HAP-1 (cell line): ENCODE measurements at regions not wholly inside any gene's neighbourhood (a gene's known extent, or its start where the extent isn't known, plus 50 kb on each side); places are given as distances from the start of the nearest gene placed in this dataset.

ENCODE experiments used
- DNase-seq, 2 experiments: peaks; one replicate each; pipeline ENCODE4 v3.0.0-alpha.2; 2016 to 2020; ENCODE audit warnings: low spot score in 2 of 2
- H3K27me3 ChIP-seq: fragments of 250-450 bp; sonication (Bioruptor Pico); 2 replicates; pipeline ENCODE4 v1.5.1; 2020; ENCODE audit warnings: low read depth, mild to moderate bottlenecking, moderate library complexity
- H3K36me3 ChIP-seq: fragments of 250-450 bp; sonication (Bioruptor Pico); replicated peaks from 2 replicates; pipeline ENCODE4 v1.5.1; 2020; ENCODE audit warnings: mild to moderate bottlenecking
- H3K4me1 ChIP-seq: fragments of 250-450 bp; sonication (Bioruptor Pico); 2 replicates; pipeline ENCODE4 v1.5.1; 2020; ENCODE audit warnings: mild to moderate bottlenecking
- H3K4me3 ChIP-seq: fragments of 250-450 bp; sonication (Bioruptor Pico); 2 replicates; pipeline ENCODE4 v1.5.1; 2020; ENCODE audit warnings: mild to moderate bottlenecking, moderate library complexity
- H3K9me3 ChIP-seq: fragments of 250-450 bp; sonication (Bioruptor Pico); 2 replicates; pipeline ENCODE4 v1.5.1; 2020; ENCODE audit warnings: mild to moderate bottlenecking, moderate library complexity
- in situ Hi-C: fragments of 300-500 bp; cut with MboI; formaldehyde crosslinking; loops from 3 replicates; pipeline ENCODE4 v1.14.3; 2020; ENCODE audit warnings: low sequenced_read_pairs, inconsistent platforms, mixed read lengths

DNA sequence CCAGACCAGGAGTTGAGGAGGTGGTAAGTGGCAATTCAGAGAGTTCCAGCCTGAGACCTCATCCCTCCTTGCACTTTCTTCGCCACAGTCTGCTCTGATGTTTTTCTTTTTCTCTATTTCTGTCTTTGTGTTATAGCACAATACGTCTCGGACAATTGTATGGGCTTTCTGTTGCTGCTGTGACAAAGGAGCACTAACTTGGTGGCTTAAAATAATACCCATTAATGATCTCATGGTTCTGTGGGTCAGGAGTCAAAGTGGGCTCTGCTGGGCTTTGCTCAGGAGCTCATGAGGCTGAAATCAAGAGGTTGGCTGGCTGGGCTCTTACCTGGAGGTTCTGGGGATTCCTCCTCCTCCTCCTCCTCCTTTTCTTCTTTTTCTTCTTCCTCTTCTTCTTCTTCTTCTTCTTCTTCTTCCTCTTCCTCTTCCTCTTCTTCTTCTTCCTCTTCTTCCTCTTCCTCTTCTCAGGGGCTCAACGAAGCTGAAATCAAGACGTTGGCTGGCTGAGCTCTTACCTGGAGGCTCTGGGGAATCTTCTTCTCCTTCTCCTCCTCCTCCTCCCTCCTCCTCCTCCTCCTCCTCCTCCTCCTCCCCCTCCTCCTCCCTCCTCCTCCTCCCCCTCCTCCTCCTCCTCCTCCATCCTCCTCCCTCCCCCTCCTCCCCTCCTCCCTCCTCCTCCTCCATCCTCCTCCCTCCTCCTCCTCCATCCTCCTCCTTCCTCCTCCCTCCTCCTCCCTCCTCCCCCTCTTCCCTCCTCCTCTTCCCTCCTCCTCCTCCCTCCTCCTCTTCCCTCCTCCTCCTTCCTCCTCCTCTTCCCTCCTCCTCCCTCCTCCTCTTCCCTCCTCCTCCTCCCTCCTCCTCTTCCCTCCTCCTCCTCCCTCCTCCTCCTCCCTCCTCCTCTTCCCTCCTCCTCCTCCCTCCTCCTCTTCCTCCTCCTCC, 104.0 kb downstream of the GATA6 start:
- no peaks in the 10 kb centered on the region for H3K9me3 ChIP-seq

DNA sequence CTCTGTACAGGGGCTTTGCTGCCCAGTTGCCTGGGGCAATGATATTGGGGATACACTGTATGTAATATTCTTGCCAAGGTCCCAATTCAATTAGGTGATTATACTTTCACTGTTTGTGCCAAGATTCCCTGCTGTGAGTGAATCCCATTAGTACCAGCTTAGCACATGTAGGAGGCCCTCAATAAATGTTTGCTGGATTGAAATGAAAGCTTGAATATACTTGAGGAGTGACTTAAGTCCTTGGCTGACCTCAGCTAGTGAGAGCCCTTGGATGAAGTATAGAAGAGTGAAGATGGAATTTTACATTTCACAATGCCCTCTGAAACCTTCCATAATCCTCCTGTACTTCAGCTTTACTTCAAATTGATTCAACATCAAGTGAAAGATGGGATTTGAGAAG, 102.9 kb downstream of the GATA6 start:
- Histone ChIP-seq H3K27me3 (no peaks in the 10 kb centered on the region; the same call in 1 of the 2 replicates), H3K36me3 (no peaks in the 10 kb centered on the region), H3K4me1 (no peaks in the 10 kb centered on the region), H3K4me3 (no peak overlapping the region), H3K9me3 (no peaks in the 10 kb centered on the region)
- in situ Hi-C loops, result no loop called here
- no peak for DNase-seq

More for the DNA sequence above, 104.0 kb downstream of the GATA6 start:
- no peaks in the 10 kb centered on the region; the same call in 1 of the 2 replicates for H3K27me3 ChIP-seq
- H3K36me3 ChIP-seq, result no peaks in the 10 kb centered on the region
- in situ Hi-C loops, result no loop called here
- no peaks in the 10 kb centered on the region for H3K4me1 ChIP-seq
- no peak for DNase-seq
- H3K4me3 ChIP-seq, result no peak overlapping the region

DNA sequence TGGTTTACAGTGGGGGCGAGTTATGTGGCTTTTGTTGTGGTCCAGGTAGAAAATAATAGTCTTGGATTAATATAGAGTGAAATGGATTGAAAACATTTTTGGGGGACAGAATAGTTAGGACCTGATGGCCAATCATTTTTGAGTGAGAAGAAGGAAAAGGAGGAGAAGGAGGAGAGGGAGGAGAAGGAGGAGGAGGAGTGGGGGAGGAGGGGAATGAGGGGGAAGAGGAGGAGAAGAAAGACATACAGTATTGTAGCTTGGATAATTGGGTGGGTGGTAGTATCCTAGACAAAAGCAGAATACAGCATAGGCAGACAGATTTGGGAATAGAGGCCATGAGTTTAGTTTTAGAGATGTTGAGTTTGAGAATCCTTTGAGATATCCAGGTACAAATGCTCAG, 101.6 kb downstream of the GATA6 start:
- in situ Hi-C loops, result no loop called here
- DNase-seq, result no peak
- H3K27me3 ChIP-seq, result no peaks in the 10 kb centered on the region; the same call in 1 of the 2 replicates

DNA sequence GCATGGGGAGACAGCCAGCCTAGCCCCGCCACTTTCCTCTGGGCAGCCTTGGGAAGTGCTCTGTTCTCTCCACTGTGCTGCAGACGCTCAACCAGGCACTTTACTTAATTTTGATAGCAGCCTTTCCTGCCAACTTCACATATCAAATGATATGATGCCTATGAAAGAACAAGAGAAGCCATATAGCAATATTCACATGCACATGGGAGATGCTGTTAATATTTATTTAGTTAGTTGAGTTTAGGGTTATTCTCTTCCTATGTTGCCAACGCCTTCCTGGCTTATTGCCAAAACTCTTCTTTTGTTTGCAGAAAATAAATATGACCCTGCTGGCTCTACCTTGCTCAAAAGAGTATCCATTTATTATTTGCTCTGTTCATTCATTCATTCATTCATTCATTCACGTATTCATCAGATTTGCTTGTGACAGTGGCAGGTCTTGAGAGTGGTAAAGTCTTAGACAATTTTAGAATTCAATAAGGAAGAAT, 99.3 kb downstream of the GATA6 start:
- in situ Hi-C loops, result no loop called here
- no peaks in the 10 kb centered on the region for H3K4me1 ChIP-seq
- no peak for DNase-seq
- H3K27me3 ChIP-seq, result no peaks in the 10 kb centered on the region; the same call in 1 of the 2 replicates
- H3K4me3 ChIP-seq, result no peak overlapping the region
- H3K9me3 ChIP-seq, result no peaks in the 10 kb centered on the region
- no peaks in the 10 kb centered on the region for H3K36me3 ChIP-seq

More for the DNA sequence above, 101.6 kb downstream of the GATA6 start:
- Histone ChIP-seq H3K4me3 (no peak overlapping the region), H3K9me3 (no peaks in the 10 kb centered on the region), H3K4me1 (no peaks in the 10 kb centered on the region), H3K36me3 (no peaks in the 10 kb centered on the region)

DNA sequence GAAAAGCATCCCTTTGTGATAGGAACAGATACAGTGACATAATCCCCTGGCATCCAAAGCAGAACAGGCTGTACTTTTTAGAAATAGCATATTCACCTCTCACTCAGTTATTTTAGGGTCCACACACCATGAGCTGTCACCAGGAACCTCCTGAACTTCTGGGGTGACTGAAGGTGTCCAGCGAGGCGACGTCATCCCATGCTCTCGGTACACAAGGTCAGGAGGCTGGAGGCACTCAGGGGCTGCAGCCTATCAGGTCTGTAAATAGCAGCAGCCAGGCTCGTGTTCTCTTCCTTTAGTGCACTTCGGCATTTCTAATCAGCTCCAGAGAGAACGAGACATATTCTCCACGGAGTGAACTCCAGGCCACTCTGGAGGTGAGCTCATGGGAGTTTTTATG, 98.3 kb downstream of the GATA6 start:
- H3K4me1 ChIP-seq, result no peaks in the 10 kb centered on the region
- H3K9me3 ChIP-seq, result no peaks in the 10 kb centered on the region
- no peak overlapping the region for H3K4me3 ChIP-seq
- in situ Hi-C loops, result no loop called here
- H3K27me3 ChIP-seq, result no peaks in the 10 kb centered on the region; the same call in 1 of the 2 replicates
- no peaks in the 10 kb centered on the region for H3K36me3 ChIP-seq
- DNase-seq, result no peak

DNA sequence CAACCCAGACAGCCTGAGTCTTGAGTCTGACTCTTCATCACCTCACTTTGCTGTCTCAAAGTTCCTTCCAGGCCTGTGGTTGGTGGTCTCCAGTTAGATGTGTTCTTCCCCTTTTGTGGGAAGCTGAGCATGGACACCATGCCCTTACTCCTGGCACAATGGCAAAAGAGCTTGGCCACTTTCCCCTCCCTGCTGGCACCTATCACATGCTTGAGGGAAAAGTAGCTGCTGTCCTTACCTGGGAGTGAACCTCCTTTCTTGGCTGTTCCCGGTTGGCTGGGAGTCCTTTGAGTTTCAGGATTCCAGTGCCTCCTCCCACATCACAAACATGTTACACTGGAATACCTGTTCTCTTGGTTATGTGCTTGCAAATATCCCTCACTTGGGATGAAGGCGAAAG, 97.8 kb downstream of the GATA6 start:
- no peaks in the 10 kb centered on the region for H3K36me3 ChIP-seq
- H3K9me3 ChIP-seq, result no peaks in the 10 kb centered on the region
- H3K27me3 ChIP-seq, result no peaks in the 10 kb centered on the region; the same call in 1 of the 2 replicates
- no peak overlapping the region for H3K4me3 ChIP-seq
- H3K4me1 ChIP-seq, result no peaks in the 10 kb centered on the region
- no peak for DNase-seq
- in situ Hi-C loops, result no loop called here

DNA sequence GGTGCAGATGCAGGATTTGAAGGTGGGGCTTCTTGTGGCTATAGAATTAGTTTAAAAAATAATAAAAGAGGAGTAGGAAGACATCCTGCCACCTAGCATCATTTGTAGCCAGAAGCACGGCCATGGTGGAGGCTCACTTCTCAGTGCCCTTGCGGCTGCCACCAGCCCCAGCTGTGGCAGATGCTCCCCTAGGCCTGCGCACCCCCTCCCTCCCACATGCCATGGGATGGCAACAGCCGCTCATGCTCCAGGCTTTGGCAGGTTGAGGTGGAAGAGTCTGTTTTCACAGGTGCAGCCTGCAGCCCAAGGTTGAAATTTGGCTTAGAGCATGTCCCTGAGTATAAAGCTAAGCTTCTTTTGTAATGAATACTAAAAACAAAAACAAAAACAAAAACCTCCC, 96.4 kb downstream of the GATA6 start:
- in situ Hi-C loops, result no loop called here

DNA sequence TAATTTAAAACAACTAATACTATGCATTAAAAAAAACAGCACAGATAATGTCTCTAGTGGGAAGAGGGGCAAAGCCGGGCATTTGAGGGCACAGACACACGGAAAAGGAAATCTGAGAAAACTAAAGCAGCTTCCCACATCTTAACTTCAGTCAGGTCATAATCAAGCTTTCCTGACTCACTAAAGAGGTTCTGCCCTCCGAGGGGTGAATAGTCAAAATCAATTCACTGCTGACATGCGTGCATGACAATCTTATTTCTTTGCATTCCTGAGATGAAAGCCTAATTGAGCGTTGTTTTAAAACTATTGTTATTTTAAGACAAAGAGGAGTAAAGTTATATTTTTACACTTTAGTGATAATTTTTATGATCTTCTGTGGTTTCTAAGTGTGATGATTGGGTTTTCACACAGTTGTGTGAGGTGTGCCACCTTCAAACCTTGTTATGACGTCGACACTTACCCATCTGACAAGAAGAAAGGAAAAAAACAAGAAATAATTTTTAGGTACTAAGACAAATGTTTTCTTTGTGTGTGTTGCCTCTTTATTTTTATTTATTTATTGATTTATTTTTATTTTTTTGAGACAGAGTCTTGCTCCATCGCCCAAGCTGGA, 90.9 kb downstream of the GATA6 start:
- in situ Hi-C loops, result no loop called here
- Histone ChIP-seq H3K27me3 (no peaks in the 10 kb centered on the region), H3K36me3 (no peaks in the 10 kb centered on the region), H3K9me3 (no peaks in the 10 kb centered on the region), H3K4me1 (no peaks in the 10 kb centered on the region), H3K4me3 (no peak overlapping the region)
- DNase-seq, result no peak

More for the DNA sequence above, 96.4 kb downstream of the GATA6 start:
- Histone ChIP-seq H3K4me3 (no peak overlapping the region), H3K9me3 (no peaks in the 10 kb centered on the region), H3K36me3 (no peaks in the 10 kb centered on the region), H3K27me3 (no peaks in the 10 kb centered on the region), H3K4me1 (no peaks in the 10 kb centered on the region)
- no peak for DNase-seq

DNA sequence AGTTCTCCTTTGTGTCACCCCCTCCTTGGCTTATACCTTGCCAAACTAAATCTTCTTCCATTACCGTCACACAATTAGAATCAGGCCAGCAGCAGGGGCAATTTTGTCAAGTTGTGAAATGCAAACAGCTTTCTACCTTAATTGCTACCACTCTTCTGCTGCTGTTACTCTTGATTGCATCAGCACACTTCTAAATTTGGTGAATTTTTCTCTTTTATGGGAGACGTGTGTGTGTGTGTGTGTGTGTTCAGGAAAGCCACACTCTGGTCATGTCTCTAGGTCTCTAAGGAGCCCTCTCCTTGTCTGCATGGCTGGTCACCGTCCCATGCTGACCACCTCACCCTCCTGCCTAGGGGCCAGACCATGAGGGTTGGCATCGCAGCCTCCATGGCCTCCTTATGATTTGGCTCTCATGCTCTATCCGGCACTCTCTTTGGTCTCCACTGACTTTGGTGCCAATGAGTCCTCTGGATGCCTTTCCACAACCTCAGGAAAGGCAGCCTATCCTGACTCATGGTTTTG, 87.7 kb downstream of the GATA6 start:
- Histone ChIP-seq H3K27me3 (peaks cover 5% of the 10 kb centered on the region; the same call in 1 of the 2 replicates), H3K4me1 (no peaks in the 10 kb centered on the region), H3K4me3 (no peak overlapping the region), H3K36me3 (no peaks in the 10 kb centered on the region), H3K9me3 (no peaks in the 10 kb centered on the region)
- in situ Hi-C loops, result no loop called here
- DNase-seq, result no peak

DNA sequence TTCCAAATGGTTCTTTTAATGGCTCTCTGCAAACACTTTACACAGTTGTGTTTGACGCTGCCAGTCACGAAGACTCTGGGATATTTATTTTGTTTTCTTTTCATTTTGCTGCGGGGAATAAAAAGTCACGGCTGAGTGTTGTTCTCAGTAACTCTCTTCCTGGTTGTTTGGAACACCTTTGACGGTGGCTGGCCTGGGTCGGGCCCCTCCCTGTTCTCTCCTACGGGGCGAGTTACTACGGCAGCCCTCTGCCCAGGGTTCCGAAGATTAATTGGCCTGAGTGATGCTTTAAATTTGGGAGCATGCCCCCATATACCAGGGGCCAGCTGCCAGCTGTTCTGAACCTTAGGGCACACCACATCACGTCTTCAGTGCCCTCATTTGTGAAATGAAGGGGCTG, 84.7 kb downstream of the GATA6 start:
- no peaks in the 10 kb centered on the region for H3K9me3 ChIP-seq
- in situ Hi-C loops, result no loop called here

DNA sequence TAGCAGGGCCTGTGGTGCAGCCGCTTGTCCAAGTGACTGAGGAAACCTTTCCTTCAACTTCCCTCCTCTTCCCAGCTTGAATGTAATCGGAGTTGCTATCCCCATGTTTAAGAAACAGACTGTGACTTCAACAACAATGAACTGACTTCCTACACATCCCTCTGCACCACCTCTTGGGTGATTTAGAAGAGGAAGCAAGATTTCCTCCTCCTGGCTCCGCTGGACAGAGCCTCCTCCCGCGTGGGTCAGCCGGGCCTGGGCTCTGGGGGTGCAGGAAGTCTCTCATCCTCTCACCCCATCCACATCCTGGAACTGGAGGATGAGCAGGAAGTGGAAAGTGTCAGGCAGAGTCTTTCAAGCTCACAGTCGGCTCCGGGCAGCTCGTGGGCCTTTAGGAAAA, 84.3 kb downstream of the GATA6 start:
- no peaks in the 10 kb centered on the region for H3K9me3 ChIP-seq
- DNase-seq, result no peak
- in situ Hi-C loops, result no loop called here
- no peak overlapping the region for H3K4me3 ChIP-seq
- peaks cover 5% of the 10 kb centered on the region for H3K27me3 ChIP-seq
- no peaks in the 10 kb centered on the region for H3K36me3 ChIP-seq
- H3K4me1 ChIP-seq, result no peaks in the 10 kb centered on the region

More for the DNA sequence above, 84.7 kb downstream of the GATA6 start:
- H3K27me3 ChIP-seq, result peaks cover 5% of the 10 kb centered on the region
- no peak for DNase-seq
- no peak overlapping the region for H3K4me3 ChIP-seq
- no peaks in the 10 kb centered on the region for H3K4me1 ChIP-seq
- no peaks in the 10 kb centered on the region for H3K36me3 ChIP-seq

DNA sequence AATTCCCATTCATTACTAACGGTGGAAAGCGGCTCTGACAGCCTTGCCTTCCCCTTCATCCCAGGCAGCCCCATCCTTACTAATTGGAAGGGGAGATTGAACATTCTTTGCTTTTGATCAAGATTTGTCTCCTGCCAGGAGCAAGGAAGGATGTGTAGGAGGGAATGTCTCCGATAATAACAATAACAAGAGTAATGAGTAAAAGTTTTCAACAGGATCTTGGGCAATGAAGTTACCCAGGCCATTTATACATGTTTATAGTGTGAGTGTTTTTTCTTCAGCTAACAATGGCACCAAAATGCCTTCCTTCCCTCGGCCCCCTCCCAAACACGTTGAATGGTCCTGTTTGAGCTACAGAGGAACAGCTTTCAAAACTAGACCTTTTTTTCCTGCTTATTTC, 83.8 kb downstream of the GATA6 start:
- Histone ChIP-seq H3K9me3 (no peaks in the 10 kb centered on the region), H3K4me1 (no peaks in the 10 kb centered on the region), H3K36me3 (no peaks in the 10 kb centered on the region), H3K4me3 (no peak overlapping the region), H3K27me3 (peaks cover 5% of the 10 kb centered on the region)
- in situ Hi-C loops, result no loop called here
- no peak for DNase-seq
